GM12865 (cell line): ENCODE measurements at regions not wholly inside any gene's neighbourhood (a gene's known extent, or its start where the extent isn't known, plus 50 kb on each side); places are given as distances from the start of the nearest gene placed in this dataset.
"Not testable (repeated sequence)": the region's sequence is repeated elsewhere in the genome, so short reads cannot be mapped to it uniquely, and the experiment has no call there.

Source experiments
- DNase-seq: peaks from one replicate; pipeline ENCODE4 v3.0.0; 2010; ENCODE audit warnings: low read depth
- H3K4me3 ChIP-seq: 2 replicates; pipeline ENCODE4 v1.5.1; 2011; ENCODE audit warnings: mild to moderate bottlenecking, low read depth, low read length, control low read depth
- CTCF ChIP-seq: IDR thresholded peaks from 2 replicates; pipeline ENCODE4 v1.5.1; 2011; ENCODE audit warnings: low read length, control low read depth, low read depth, inconsistent platforms; ENCODE audit not compliant: insufficient read depth; ENCODE audit errors: missing control alignments

- DNase-seq, result no peak
- no peak overlapping the region for H3K4me3 ChIP-seq
- TF ChIP-seq CTCF, result no peak
Measured at GRCh38 chr14:27634056-27634970, 1036.5 kb upstream of the NOVA1 start.

- DNase-seq, H3K4me3 ChIP-seq: not testable (repeated sequence)
Measured at GRCh38 chr14:27640688-27641087, 1042.9 kb upstream of the NOVA1 start.

- TF ChIP-seq CTCF, result no peak
- no peak for DNase-seq
- H3K4me3 ChIP-seq, result no peak overlapping the region
Measured at GRCh38 chr14:27642251-27642866, 1044.5 kb upstream of the NOVA1 start.

GRCh38 chr14:27660683-27661082 lies 1062.8 kb upstream of the NOVA1 start:
- H3K4me3 ChIP-seq, result no peak overlapping the region
- no peak for TF ChIP-seq CTCF
- DNase-seq, result no peak

GRCh38 chr14:27668531-27668930 lies 1070.7 kb upstream of the NOVA1 start:
- DNase-seq, result no peak
- no peak for TF ChIP-seq CTCF
- H3K4me3 ChIP-seq, result no peak overlapping the region

GRCh38 chr14:27672047-27672446 lies 1074.2 kb upstream of the NOVA1 start:
- no peak for TF ChIP-seq CTCF
- H3K4me3 ChIP-seq, result no peak overlapping the region
- DNase-seq, result no peak

GRCh38 chr14:27672811-27673737 lies 1075.2 kb upstream of the NOVA1 start:
- DNase-seq, H3K4me3 ChIP-seq: not testable (repeated sequence)
